A673 (cell line): ENCODE measurements at regions not wholly inside any gene's neighbourhood (a gene's known extent, or its start where the extent isn't known, plus 50 kb on each side); places are given as distances from the start of the nearest gene placed in this dataset.

ENCODE experiments used
- BruUV-seq: library from RNA; stranded (reverse); fragments of 400-500 nt; replicated peaks from 2 replicates; lab custom pipeline; 2021; lab: Mats Ljungman, UMichigan
- CTCF ChIA-PET: fragments of 300-600 bp; sonication (Branson Sonifier 250); formaldehyde crosslinking; loops from one replicate; lab custom pipeline; 2022; ENCODE audit warnings: antibody characterized with exemption; lab: Charles Lee
- POLR2A ChIA-PET: fragments of 300-600 bp; sonication (Branson Sonifier 250); formaldehyde crosslinking; loops from one replicate; lab custom pipeline; 2022; ENCODE audit warnings: antibody characterized with exemption; ENCODE audit not compliant: low non-redundant PET; lab: Charles Lee
- DNase-seq: peaks from one replicate; pipeline ENCODE4 v3.0.0-alpha.2; 2015; ENCODE audit warnings: low spot score
- H3K27ac ChIP-seq: fragments of 200-600 bp; sonication (generic); 2 replicates; pipeline ENCODE4 v1.5.1; 2016; ENCODE audit warnings: mixed run types, low read depth, mild to moderate bottlenecking, mixed read lengths, antibody characterized with exemption, low read length; ENCODE audit not compliant: poor library complexity, severe bottlenecking
- H3K27me3 ChIP-seq: fragments of 200-600 bp; sonication (generic); replicated peaks from 2 replicates; pipeline ENCODE4 v1.6.1; 2017; ENCODE audit warnings: mixed run types, low read depth, mild to moderate bottlenecking, mixed read lengths, antibody characterized with exemption, low read length; ENCODE audit not compliant: insufficient read depth, poor library complexity
- H3K36me3 ChIP-seq: fragments of 200-600 bp; sonication (generic); 2 replicates; pipeline ENCODE4 v1.6.1; 2016; ENCODE audit warnings: mixed run types, mild to moderate bottlenecking, mixed read lengths, antibody characterized with exemption, low read length; ENCODE audit not compliant: insufficient read depth, poor library complexity, severe bottlenecking
- H3K4me1 ChIP-seq: fragments of 200-600 bp; sonication (generic); 2 replicates; pipeline ENCODE4 v1.6.1; 2017; ENCODE audit warnings: mixed run types, mild to moderate bottlenecking, mixed read lengths, antibody characterized with exemption, low read length; ENCODE audit not compliant: insufficient read depth, poor library complexity, severe bottlenecking
- H3K4me3 ChIP-seq: fragments of 200-600 bp; sonication (generic); 2 replicates; pipeline ENCODE4 v1.5.1; 2016; ENCODE audit warnings: low read depth, mixed run types, mild to moderate bottlenecking, mixed read lengths, low read length; ENCODE audit not compliant: poor library complexity, severe bottlenecking
- H3K9me3 ChIP-seq: fragments of 200-600 bp; sonication (generic); 2 replicates; pipeline ENCODE4 v1.6.1; 2016; ENCODE audit warnings: mixed run types, low read depth, mild to moderate bottlenecking, mixed read lengths, antibody characterized with exemption, low read length; ENCODE audit not compliant: poor library complexity, severe bottlenecking
- EZH2 ChIP-seq: fragments of 200-600 bp; sonication (generic); IDR thresholded peaks from 2 replicates; pipeline ENCODE4 v1.6.1; 2017; ENCODE audit warnings: borderline replicate concordance, low read depth, mild to moderate bottlenecking, mixed read lengths, antibody characterized with exemption, low read length; ENCODE audit not compliant: poor library complexity, severe bottlenecking
- intact Hi-C: fragments of 100-400 bp; cut with micrococcal nuclease; formaldehyde crosslinking; loops from one replicate; pipeline ENCODE4 v1.10.0; 2022; ENCODE audit not compliant: unreplicated experiment
- TF ChIP-seq, protein P1 (sequence below): fragments of 300-800, 200-600 bp; sonication (generic); conservative IDR thresholded peaks from 2 replicates; pipeline ENCODE4 v1.5.1; 2017; ENCODE audit warnings: low read depth, mild to moderate bottlenecking, antibody characterized with exemption, low read length, moderate library complexity, mixed read lengths

DNA sequence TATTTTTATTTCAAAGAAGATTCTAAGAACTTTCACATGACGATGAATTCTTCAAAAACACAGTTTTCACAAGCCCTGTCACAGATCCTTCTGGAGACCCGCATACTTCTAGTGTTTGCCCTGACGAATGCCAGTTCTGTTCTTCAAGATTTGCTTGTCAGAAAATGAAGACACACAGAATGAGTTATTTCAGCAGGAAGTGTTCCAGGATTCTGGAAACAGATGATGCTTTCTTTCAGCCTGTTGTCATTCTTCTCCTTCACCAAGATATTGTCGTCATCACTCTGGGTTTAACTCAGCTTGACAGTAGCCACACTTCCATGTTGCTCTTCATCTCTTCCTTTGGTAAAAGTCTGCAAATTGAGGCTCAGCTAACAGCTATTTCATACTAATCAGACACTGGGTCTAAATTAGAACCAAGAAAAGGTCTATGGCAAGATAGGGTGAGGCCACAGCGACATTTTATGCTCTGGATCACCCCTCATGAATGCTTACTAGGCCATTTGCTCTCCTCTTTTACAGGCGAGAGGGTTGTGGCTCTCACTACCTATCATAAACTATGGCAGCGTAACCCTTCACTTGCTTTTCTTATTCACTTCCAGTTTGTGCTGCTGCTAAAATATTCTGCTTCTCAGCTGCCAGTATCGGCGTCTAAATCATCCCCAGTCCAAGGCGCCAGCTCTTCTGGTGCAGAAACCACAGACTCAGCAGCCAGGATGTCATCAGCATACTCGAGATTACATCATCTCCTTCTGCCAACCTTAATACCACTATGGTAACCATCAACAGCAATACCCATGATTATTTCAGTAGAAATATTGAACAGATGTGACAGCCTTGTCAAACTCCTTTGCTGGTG lies 159.6 kb upstream of the TBCA start:
- no TSS peak for BruUV-seq
- ChIA-PET CTCF (no interaction called here), POLR2A (no interaction called here)
- intact Hi-C loops: no loop called here
- no peaks in the 10 kb centered on the region for H3K4me1 ChIP-seq
- no peaks in the 10 kb centered on the region for H3K36me3 ChIP-seq
- peak; percentile 19 for DNase-seq
- TF ChIP-seq EZH2: no peak
- TF ChIP-seq, protein P1, sequence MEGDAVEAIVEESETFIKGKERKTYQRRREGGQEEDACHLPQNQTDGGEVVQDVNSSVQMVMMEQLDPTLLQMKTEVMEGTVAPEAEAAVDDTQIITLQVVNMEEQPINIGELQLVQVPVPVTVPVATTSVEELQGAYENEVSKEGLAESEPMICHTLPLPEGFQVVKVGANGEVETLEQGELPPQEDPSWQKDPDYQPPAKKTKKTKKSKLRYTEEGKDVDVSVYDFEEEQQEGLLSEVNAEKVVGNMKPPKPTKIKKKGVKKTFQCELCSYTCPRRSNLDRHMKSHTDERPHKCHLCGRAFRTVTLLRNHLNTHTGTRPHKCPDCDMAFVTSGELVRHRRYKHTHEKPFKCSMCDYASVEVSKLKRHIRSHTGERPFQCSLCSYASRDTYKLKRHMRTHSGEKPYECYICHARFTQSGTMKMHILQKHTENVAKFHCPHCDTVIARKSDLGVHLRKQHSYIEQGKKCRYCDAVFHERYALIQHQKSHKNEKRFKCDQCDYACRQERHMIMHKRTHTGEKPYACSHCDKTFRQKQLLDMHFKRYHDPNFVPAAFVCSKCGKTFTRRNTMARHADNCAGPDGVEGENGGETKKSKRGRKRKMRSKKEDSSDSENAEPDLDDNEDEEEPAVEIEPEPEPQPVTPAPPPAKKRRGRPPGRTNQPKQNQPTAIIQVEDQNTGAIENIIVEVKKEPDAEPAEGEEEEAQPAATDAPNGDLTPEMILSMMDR: no peak
- peaks cover 89% of the 10 kb centered on the region for H3K27me3 ChIP-seq
- H3K27ac ChIP-seq: no peak overlapping the region
- H3K9me3 ChIP-seq: no peaks in the 10 kb centered on the region
- H3K4me3 ChIP-seq: no peak overlapping the region

- no peaks in the 10 kb centered on the region for H3K9me3 ChIP-seq
- no peaks in the 10 kb centered on the region for H3K36me3 ChIP-seq
- peaks cover 77% of the 10 kb centered on the region for H3K27me3 ChIP-seq
- ChIA-PET CTCF (no interaction called here), POLR2A (no interaction called here)
- H3K4me3 ChIP-seq: no peak overlapping the region
- intact Hi-C loops: no loop called here
- no peak overlapping the region for H3K27ac ChIP-seq
- no peak for TF ChIP-seq EZH2
- TF ChIP-seq, protein P1: no peak
- DNase-seq: no peak
- no TSS peak for BruUV-seq
- no peaks in the 10 kb centered on the region for H3K4me1 ChIP-seq
These were observed 152.7 kb upstream of the TBCA start for GRCh38 chr5:77928776-77929300.

DNA sequence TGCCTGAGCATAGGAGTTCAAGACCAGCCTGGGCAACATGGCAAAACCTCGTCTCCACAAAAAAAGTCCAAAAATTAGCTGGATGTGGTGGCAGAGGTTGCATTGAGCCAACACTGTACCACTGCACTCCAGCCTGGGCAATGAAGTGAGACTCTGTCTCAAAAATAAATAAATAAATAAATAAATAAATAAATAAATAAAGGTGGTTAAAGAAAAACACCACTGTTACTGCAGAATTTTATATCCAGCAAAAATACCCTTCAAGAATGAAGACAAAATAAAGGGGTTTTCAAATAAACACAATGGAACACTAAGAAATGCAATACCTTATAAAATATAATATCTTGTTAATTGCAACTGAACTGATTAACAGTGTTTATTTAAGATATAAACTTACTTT lies 150.2 kb upstream of the TBCA start:
- no peak for DNase-seq
- peaks cover 79% of the 10 kb centered on the region for H3K27me3 ChIP-seq
- intact Hi-C loops: no loop called here
- no peak overlapping the region for H3K27ac ChIP-seq
- H3K4me3 ChIP-seq: no peak overlapping the region
- H3K9me3 ChIP-seq: no peaks in the 10 kb centered on the region
- no peaks in the 10 kb centered on the region for H3K36me3 ChIP-seq
- H3K4me1 ChIP-seq: no peaks in the 10 kb centered on the region
- CTCF ChIA-PET: no interaction called here
- POLR2A ChIA-PET: no interaction called here
- BruUV-seq: no TSS peak
- no peak for TF ChIP-seq EZH2
- TF ChIP-seq, protein P1: no peak
